ENCODE measurements at regions not wholly inside any gene's neighbourhood (a gene's known extent, or its start where the extent isn't known, plus 50 kb on each side); places are given as distances from the start of the nearest gene placed in this dataset.

DNA sequence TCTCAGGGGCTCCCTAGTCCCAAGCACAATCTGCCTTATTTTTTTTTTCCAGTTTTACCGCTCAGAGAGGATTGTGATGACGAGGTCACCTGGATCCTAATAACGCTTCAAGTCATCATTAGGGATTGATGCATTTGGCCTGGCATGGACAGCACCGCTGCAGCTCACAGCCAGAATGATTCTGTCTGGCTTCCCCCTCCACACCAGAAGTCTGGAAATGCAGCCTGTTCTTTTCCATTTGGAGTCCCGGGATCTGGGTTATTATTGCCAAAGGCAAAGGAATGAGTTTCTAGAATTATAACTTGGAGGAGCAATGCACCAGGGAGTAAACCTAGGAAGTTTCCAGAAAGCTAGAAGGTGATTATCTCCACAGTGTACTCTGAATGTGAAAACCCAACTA, 81.1 kb upstream of the TAF1B start:
- TF ChIP-seq, protein P1, sequence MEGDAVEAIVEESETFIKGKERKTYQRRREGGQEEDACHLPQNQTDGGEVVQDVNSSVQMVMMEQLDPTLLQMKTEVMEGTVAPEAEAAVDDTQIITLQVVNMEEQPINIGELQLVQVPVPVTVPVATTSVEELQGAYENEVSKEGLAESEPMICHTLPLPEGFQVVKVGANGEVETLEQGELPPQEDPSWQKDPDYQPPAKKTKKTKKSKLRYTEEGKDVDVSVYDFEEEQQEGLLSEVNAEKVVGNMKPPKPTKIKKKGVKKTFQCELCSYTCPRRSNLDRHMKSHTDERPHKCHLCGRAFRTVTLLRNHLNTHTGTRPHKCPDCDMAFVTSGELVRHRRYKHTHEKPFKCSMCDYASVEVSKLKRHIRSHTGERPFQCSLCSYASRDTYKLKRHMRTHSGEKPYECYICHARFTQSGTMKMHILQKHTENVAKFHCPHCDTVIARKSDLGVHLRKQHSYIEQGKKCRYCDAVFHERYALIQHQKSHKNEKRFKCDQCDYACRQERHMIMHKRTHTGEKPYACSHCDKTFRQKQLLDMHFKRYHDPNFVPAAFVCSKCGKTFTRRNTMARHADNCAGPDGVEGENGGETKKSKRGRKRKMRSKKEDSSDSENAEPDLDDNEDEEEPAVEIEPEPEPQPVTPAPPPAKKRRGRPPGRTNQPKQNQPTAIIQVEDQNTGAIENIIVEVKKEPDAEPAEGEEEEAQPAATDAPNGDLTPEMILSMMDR (conservative IDR thresholded peaks at IDR 0.05; ENCODE audit: low read depth, low read length), result no peak
- no peak for TF ChIP-seq EZH2 (IDR thresholded peaks at IDR 0.05; ENCODE audit: borderline replicate concordance, low read depth, low read length, poor library complexity, severe bottlenecking)

Measured in A673 (cell line).